Panc1 (cell line): ENCODE measurements at regions not wholly inside any gene's neighbourhood (a gene's known extent, or its start where the extent isn't known, plus 50 kb on each side); places are given as distances from the start of the nearest gene placed in this dataset.

Experiments
- ATAC-seq: fragments of 200-7000 bp; cut with Tn5 transposase; 2 replicates; pipeline ENCODE4 v1.9.1; 2020; ENCODE audit warnings: mild to moderate bottlenecking, moderate library complexity
- BruUV-seq: library from RNA; stranded (reverse); fragments of 400-500 nt; replicated peaks from 2 replicates; lab custom pipeline; 2021; lab: Mats Ljungman, UMichigan
- CTCF ChIA-PET: fragments of 300-600 bp; sonication (Branson Sonifier 250); formaldehyde crosslinking; loops from one replicate; lab custom pipeline; 2022; ENCODE audit warnings: antibody characterized with exemption; lab: Charles Lee
- POLR2A ChIA-PET: fragments of 300-600 bp; sonication (Branson Sonifier 250); formaldehyde crosslinking; loops from one replicate; lab custom pipeline; 2022; ENCODE audit warnings: antibody characterized with exemption; lab: Charles Lee
- DNase-seq: peaks from one replicate; pipeline ENCODE4 v3.0.0-alpha.2; 2010; ENCODE audit warnings: low read depth, low spot score
- H3K27ac ChIP-seq: 2 replicates; pipeline ENCODE4 v1.5.1; 2011; ENCODE audit warnings: mild to moderate bottlenecking, low read length, inconsistent platforms
- H3K27me3 ChIP-seq: fragments of 200-500 bp; sonication (Bioruptor generic); 2 replicates; pipeline ENCODE4 v1.6.0; 2014; ENCODE audit warnings: low read length, inconsistent platforms; ENCODE audit not compliant: control insufficient read depth, insufficient read depth
- H3K36me3 ChIP-seq: fragments of 200-500 bp; sonication (Bioruptor generic); 2 replicates; pipeline ENCODE4 v1.5.1; 2014; ENCODE audit warnings: inconsistent platforms, mild to moderate bottlenecking, low read length, moderate library complexity; ENCODE audit not compliant: control insufficient read depth, insufficient read depth
- H3K4me1 ChIP-seq: 2 replicates; pipeline ENCODE4 v1.5.1; 2011; ENCODE audit warnings: inconsistent platforms, mild to moderate bottlenecking, low read length, moderate library complexity; ENCODE audit not compliant: control insufficient read depth, insufficient read depth
- H3K4me3 ChIP-seq, 2 experiments: 2 replicates each; pipeline ENCODE4 v1.5.1; 2011 to 2012; ENCODE audit warnings: low read depth in 2 of 2, low read length in 2 of 2, mild to moderate bottlenecking in 2 of 2, inconsistent platforms in 1 of 2, moderate library complexity in 1 of 2
- H3K9me3 ChIP-seq: fragments of 200-500 bp; sonication (Bioruptor generic); 2 replicates; pipeline ENCODE4 v1.5.1; 2014; ENCODE audit warnings: low read depth, mild to moderate bottlenecking, inconsistent platforms, low read length, moderate library complexity; ENCODE audit not compliant: control insufficient read depth, insufficient read depth
- CTCF ChIP-seq: fragments of 450-650 bp; IDR thresholded peaks from 2 replicates; pipeline ENCODE4 v1.5.1; 2017; ENCODE audit warnings: mild to moderate bottlenecking
- POLR2AphosphoS5 ChIP-seq: IDR thresholded peaks from 2 replicates; pipeline ENCODE4 v1.6.1; 2012; ENCODE audit warnings: mild to moderate bottlenecking, low read depth, low read length, moderate library complexity
- REST ChIP-seq, 2 experiments: IDR thresholded peaks; 2 replicates each; pipeline ENCODE4 v1.6.1; 2011 to 2012; ENCODE audit warnings: low read depth in 2 of 2, control low read depth in 1 of 2, low read length in 1 of 2, mild to moderate bottlenecking in 1 of 2, moderate library complexity in 1 of 2; ENCODE audit not compliant: insufficient read depth in 1 of 2
- SIN3A ChIP-seq: IDR thresholded peaks from 2 replicates; pipeline ENCODE4 v1.6.1; 2012; ENCODE audit warnings: low read depth, mild to moderate bottlenecking, low read length, moderate library complexity, borderline replicate concordance; ENCODE audit not compliant: insufficient read depth
- TCF7L2 ChIP-seq: IDR thresholded peaks from 2 replicates; pipeline ENCODE4 v1.6.1; 2011; ENCODE audit warnings: mild to moderate bottlenecking, low read depth, low read length, inconsistent platforms
- in situ Hi-C: cut with HindIII; loops from 2 replicates; pipeline ENCODE4 v1.10.0; 2016; ENCODE audit warnings: low sequenced_read_pairs, low pct_unique_long_range_greater_than_20kb
- intact Hi-C: fragments of 100-400 bp; cut with micrococcal nuclease; formaldehyde crosslinking; loops from one replicate; pipeline ENCODE4 v1.10.0; 2022; ENCODE audit not compliant: unreplicated experiment

DNA sequence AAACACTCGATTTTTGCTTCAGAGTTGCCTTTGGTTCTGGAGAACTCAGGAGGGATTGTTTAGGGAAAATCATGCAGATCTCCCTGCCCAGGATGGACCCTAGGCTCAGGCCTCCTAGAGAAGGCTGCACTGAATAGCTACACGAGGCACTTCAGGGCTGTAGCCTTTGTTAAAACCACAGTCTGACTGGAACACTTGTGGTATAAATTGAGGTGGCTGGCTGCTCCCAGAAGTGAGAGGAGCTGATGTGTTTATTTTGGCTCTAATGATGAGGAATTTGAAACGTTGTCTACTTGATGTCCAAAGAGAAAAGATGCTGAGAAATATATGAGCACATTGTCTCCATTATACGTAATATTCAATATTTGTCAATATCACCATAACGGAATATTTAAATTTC, 762.1 kb upstream of the ARGLU1 start:
- H3K9me3 ChIP-seq = no peaks in the 10 kb centered on the region
- DNase-seq (no peak), ATAC-seq (no peak)
- TF ChIP-seq POLR2AphosphoS5 = no peak
- TF ChIP-seq CTCF = no peak
- no peak for TF ChIP-seq REST (IDR thresholded peaks at IDR 0.05; ENCODE audit: insufficient read depth in 1 of 2, low read depth in 2 of 2, low read length in 1 of 2)
- TF ChIP-seq TCF7L2 = no peak
- TF ChIP-seq SIN3A = no peak
- H3K27ac ChIP-seq = no peak overlapping the region
- intact Hi-C loops = no loop called here
- no TSS peak for BruUV-seq
- ChIA-PET POLR2A (no interaction called here), CTCF (no interaction called here)
- H3K4me1 ChIP-seq = no peaks in the 10 kb centered on the region
- no peak overlapping the region for H3K4me3 ChIP-seq
- no peaks in the 10 kb centered on the region for H3K27me3 ChIP-seq
- in situ Hi-C loops = no loop called here
- H3K36me3 ChIP-seq = no peaks in the 10 kb centered on the region

- TF ChIP-seq CTCF (no peak), SIN3A (no peak), POLR2AphosphoS5 (no peak), REST (IDR thresholded peaks at IDR 0.05; ENCODE audit: insufficient read depth in 1 of 2, low read depth in 2 of 2, low read length in 1 of 2) (no peak), TCF7L2 (no peak)
- POLR2A ChIA-PET = no interaction called here
- DNase-seq (no peak), ATAC-seq (no peak)
- in situ Hi-C loops = no loop called here
- H3K27me3 ChIP-seq = no peaks in the 10 kb centered on the region
- intact Hi-C loops = no loop called here
- no TSS peak for BruUV-seq
- no peaks in the 10 kb centered on the region for H3K4me1 ChIP-seq
- H3K36me3 ChIP-seq = no peaks in the 10 kb centered on the region
- CTCF ChIA-PET = no interaction called here
- no peaks in the 10 kb centered on the region for H3K9me3 ChIP-seq
- H3K4me3 ChIP-seq = no peak overlapping the region
- no peak overlapping the region for H3K27ac ChIP-seq
Measured at GRCh38 chr13:107324416-107325204, 756.7 kb upstream of the ARGLU1 start.
